GM12892 (cell line): ENCODE measurements at regions not wholly inside any gene's neighbourhood (a gene's known extent, or its start where the extent isn't known, plus 50 kb on each side); places are given as distances from the start of the nearest gene placed in this dataset.

Experiments used
- POLR2AphosphoS5 ChIP-seq: IDR thresholded peaks from 2 replicates; pipeline ENCODE4 v1.6.1; 2011; ENCODE audit warnings: low read depth, low read length, control low read depth
- TAF1 ChIP-seq: IDR thresholded peaks from 2 replicates; pipeline ENCODE4 v1.6.1; 2011; ENCODE audit warnings: low read depth, mild to moderate bottlenecking, control low read depth, low read length, borderline replicate concordance

GRCh38 chr18:75723521-75724340 lies 296.2 kb upstream of the SMIM21 start:
- TF ChIP-seq TAF1 (no peak), POLR2AphosphoS5 (no peak)
